Astrocyte (in vitro differentiated cells and primary cell): ENCODE measurements at regions not wholly inside any gene's neighbourhood (a gene's known extent, or its start where the extent isn't known, plus 50 kb on each side); places are given as distances from the start of the nearest gene placed in this dataset.

Experiments
- CTCF ChIP-seq: IDR thresholded peaks from 2 replicates; pipeline ENCODE4 v1.5.1; 2011; ENCODE audit warnings: low read depth, mild to moderate bottlenecking, inconsistent platforms, low read length, moderate library complexity; ENCODE audit not compliant: insufficient read depth
- EZH2 ChIP-seq: IDR thresholded peaks from 2 replicates; pipeline ENCODE4 v1.6.1; 2012; ENCODE audit warnings: mild to moderate bottlenecking, low read length, inconsistent platforms; ENCODE audit not compliant: insufficient read depth

- TF ChIP-seq CTCF (no peak), EZH2 (no peak)
These were observed 362.0 kb downstream of the ZNF521 start for GRCh38 chr18:24989760-24990593.
